Kidney tubule cell (primary cell): ENCODE measurements at regions not wholly inside any gene's neighbourhood (a gene's known extent, or its start where the extent isn't known, plus 50 kb on each side); places are given as distances from the start of the nearest gene placed in this dataset.

ENCODE experiments used
- DNase-seq: peaks from one replicate; pipeline ENCODE4 v3.0.0-alpha.2; 2018; ENCODE audit warnings: low spot score

DNA sequence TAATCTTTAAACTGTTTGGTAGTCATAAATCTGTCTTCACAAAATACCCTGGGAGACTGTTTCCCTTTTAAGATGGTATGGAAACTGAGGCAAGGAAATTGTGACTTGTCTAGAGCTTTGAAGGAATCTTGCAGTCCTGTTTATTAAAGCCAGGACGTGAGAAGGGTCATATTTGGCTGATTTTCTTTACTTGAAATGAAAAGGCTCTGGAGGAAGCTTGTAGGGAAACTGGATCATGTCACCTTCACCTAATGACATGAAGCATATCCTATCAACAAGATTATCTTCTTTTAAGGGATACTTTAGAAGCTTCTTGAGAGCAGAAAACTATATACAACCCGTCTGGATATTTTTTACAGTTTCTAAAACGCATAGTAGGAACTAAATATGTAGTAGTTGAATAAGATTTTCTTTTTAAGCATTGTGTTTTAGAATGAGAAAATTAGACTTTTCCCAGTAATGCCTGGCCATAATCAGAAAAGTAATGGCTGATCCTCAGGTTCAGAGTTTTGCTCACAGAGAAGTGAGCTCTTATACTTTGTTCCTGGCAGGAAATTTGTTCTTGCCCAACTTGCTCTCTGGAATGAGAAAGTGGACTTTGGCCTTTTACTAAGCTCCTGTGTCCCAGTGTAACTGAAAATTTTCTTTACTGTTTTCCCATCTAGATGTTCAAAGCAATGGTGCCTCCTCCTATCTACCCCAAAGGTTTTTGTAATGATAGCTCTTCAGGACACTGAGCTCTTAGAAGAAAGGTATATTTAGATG lies 136.8 kb upstream of the AFF2 start:
- DNase-seq = peak; percentile 7

GRCh38 chrX:148365233-148365632 lies 135.2 kb upstream of the AFF2 start:
- DNase-seq = no peak

DNA sequence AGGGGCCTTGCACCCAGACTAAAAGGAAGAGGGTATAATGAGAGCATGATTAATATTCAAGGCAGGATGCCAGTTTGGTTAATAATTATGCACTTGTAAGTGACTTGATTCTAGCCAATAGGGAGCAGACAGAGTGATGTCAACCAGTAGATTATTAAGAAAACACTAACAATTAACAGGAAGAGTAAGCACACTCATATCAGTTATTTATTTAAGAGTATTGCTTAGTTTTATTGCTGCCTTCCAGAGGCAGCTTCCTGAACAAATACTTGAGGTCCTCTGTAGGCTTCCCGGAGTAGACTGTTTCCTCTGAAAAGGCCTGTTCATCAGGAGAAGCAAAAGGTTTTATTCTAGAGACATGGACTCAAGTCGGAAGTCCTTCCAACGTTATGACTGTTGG lies 129.1 kb upstream of the AFF2 start:
- DNase-seq = peak; percentile 86

DNA sequence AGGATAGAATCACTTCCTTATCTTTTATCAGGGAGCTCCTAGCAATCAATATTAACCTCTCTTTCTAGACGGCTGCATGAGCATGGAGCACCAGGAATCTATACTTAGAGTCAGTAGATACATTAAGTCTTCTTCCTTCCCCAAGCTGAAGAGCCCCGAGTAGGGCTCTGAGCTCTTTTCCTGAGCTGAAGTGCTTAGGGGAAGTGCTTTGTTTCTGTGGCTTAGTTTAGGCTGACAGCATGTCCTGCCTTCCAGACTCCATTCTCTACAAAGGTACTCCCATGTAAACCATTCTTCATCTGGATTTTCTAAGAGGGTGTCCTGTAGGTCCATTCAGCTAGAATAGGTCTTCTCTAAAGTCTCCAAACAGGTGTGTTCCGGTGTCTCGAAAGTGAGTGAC lies 127.5 kb upstream of the AFF2 start:
- no peak for DNase-seq

DNA sequence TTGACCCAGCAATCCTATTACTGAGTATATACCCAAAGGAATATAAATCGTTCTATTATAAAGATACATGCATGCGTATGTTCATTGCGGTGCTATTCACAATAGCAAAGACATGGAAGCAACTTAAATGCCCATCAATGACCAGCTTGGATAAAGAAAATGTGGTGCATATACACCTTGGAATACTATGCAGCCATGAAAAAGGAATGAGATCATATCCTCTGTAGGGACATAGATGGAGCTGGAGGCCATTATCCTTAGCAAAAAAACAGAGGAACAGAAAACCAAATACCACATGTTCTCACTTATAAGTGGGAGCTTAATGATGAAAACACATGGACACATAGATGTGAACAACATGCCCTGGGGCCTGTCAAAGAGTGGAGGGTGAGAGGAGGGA lies 124.1 kb upstream of the AFF2 start:
- DNase-seq = no peak

- DNase-seq = no peak
Observed at GRCh38 chrX:148380107-148380506, 120.3 kb upstream of the AFF2 start.

- DNase-seq = peak; percentile 68
Observed at GRCh38 chrX:148380650-148381561, 119.5 kb upstream of the AFF2 start.

DNA sequence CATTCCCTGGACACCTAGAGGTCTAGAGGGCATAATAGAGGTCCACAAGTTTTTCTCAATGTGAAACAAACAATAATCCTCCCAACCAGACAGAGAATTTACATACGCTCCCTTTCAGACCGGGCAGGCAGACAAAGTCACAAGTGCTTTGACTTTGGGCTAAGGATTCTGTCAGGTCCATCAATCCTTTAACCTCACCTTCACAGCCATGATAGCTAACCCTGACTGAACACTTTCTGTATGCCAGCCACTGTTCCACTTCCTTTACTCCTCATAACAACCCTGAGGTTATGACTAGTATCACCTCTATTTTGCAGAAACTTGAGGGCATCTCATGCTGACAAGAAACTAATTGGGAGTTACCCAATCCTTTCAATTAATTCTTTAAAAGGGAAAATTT lies 118.8 kb upstream of the AFF2 start:
- peak; percentile 1 for DNase-seq

- no peak for DNase-seq
Observed at GRCh38 chrX:148382983-148383382, 117.4 kb upstream of the AFF2 start.

GRCh38 chrX:148385471-148385870 lies 114.9 kb upstream of the AFF2 start:
- DNase-seq = no peak

- DNase-seq = no peak
Observed at GRCh38 chrX:148389629-148390028, 110.8 kb upstream of the AFF2 start.

DNA sequence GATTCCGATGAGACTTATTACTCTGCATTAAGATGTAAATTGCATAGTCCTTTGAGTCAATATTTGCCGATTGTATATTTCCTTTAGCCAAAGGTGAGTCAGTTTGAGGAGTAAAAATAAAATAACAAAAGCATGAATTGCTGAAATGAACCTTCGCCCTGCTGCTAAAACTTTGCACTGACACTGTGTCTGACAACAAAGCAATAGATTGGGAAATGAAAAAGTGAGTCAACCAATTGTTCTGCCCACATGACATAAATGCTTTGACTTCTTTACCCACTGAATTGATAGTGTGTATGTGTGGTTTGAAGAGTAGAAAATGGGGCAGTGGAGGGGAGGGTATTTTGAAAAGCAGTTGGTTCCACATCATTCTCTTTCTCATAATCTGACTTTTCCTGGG lies 88.4 kb upstream of the AFF2 start:
- DNase-seq = no peak

- no peak for DNase-seq
Observed at GRCh38 chrX:148416142-148416541, 84.3 kb upstream of the AFF2 start.

- peak; percentile 45 for DNase-seq
Observed at GRCh38 chrX:148416931-148417330, 83.5 kb upstream of the AFF2 start.

DNA sequence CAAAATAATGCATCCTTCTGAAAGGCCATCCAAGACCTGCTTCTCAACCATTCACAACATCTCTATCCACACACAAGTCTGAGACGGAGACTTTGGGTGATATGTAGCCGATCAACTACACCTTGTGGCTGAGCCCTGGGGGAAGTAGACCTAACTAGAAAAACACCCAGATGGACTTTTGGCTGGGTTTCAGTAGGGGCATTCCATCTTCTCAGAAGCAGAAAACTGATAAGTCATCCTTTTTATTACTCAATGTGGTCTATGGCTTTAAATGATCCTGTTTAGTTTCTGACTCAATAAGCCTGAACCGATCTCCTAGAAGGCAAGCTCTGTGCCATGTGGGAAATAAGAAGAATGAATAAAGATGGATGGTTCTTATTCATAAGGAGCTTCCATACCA lies 82.5 kb upstream of the AFF2 start:
- DNase-seq = peak; percentile 62

- DNase-seq = peak; percentile 5
Observed at GRCh38 chrX:148422526-148422925, 77.9 kb upstream of the AFF2 start.

- DNase-seq = no peak
Observed at GRCh38 chrX:148424570-148424969, 75.8 kb upstream of the AFF2 start.

- DNase-seq = no peak
Observed at GRCh38 chrX:148426467-148426866, 74.0 kb upstream of the AFF2 start.

DNA sequence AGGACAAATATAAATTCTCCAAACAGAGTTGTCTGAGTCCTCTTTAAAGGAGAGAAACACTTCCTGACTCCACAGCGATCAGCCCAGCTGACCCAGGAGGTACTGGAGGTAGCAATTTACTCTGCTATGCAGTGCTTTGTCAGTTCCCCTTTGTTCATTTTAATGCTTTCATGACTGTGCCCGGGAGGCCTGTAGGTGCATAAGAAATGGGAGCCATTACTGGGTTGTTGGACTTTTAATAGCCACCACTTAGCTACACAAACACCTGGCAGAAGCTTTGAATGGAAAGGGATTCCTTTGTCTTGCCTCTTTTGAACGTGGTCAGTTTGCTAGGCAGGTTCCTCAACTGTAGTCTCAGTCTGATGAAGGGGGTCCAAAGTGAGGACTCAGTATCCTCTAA lies 59.0 kb upstream of the AFF2 start:
- no peak for DNase-seq

DNA sequence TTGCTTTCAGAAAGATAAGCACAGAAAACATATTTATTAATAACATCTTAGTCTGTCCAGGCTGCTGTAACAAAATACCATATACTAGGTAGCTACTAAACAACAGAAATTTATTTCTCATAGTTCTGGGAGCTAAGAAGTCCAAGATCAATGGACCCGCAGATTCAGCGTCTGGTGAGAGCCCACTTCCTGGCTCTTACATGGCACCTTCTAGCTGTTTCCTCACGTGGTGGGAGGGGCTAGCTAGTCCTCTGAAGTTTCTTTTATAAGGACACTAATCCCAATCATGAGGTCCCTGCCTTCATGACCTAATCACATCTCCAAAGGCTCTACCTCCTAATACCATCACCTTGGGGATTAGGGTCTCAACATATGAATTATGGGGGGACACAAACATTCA lies 57.2 kb upstream of the AFF2 start:
- DNase-seq = no peak

DNA sequence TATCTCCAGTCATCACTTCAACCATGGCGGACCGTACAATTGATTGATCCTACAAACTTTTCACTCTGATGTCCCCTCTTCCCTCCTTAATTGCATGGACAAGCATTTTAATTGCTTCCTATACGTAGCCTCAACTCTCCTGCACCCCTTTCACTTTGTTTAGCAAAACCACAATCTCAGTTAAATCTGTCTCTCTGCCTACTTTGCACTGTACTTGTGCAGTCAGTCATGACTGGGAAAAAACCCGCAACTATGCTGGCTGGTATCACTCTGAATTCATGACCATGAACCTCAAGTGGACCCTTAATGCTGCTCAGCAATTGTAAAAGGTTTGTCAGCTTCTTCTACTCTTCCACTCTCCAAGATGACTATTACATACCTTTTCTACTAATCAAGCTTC lies 51.7 kb upstream of the AFF2 start:
- DNase-seq = no peak
